ENCODE measurements at regions not wholly inside any gene's neighbourhood (a gene's known extent, or its start where the extent isn't known, plus 50 kb on each side); places are given as distances from the start of the nearest gene placed in this dataset.

DNA sequence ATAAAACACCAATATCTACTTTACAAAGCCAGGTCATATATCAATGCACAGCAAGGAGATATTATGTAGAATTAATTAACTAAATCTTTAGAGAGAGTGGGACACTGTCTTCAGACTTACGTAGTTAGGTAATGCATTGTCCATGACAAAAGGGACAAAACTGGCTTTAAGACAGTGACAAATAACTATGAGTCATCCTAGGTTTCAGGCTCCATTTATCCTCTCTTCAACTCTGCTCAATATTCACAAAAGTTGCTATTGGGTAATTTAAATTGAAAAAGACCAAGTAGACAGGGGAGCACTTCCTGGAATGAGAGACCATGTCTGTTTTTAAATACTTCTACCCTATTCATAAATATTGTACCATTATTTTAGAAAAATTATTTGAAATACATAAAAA lies 464.5 kb downstream of the ARL4A start:
- TF ChIP-seq, protein P1, sequence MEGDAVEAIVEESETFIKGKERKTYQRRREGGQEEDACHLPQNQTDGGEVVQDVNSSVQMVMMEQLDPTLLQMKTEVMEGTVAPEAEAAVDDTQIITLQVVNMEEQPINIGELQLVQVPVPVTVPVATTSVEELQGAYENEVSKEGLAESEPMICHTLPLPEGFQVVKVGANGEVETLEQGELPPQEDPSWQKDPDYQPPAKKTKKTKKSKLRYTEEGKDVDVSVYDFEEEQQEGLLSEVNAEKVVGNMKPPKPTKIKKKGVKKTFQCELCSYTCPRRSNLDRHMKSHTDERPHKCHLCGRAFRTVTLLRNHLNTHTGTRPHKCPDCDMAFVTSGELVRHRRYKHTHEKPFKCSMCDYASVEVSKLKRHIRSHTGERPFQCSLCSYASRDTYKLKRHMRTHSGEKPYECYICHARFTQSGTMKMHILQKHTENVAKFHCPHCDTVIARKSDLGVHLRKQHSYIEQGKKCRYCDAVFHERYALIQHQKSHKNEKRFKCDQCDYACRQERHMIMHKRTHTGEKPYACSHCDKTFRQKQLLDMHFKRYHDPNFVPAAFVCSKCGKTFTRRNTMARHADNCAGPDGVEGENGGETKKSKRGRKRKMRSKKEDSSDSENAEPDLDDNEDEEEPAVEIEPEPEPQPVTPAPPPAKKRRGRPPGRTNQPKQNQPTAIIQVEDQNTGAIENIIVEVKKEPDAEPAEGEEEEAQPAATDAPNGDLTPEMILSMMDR (IDR thresholded peaks at IDR 0.05): no peak
- intact Hi-C loops (cut with DNase I): no loop called here
- no peaks in the 10 kb centered on the region for H3K9me3 ChIP-seq
- H3K36me3 ChIP-seq (ENCODE audit: insufficient read depth in 1 of 2, low read depth in 1 of 2): no peaks in the 10 kb centered on the region
- WGBS, 3 donors: 77 to 89% (median 88%) methylated on average over 1 of the region's 1 CpG
- H3K27me3 ChIP-seq (ENCODE audit: insufficient read depth in 3 of 3, low read length in 2 of 3): no peaks in the 10 kb centered on the region
- H3K4me3 ChIP-seq: no peak overlapping the region
- ATAC-seq (no peak), DNase-seq (no peak)
- H3K4me1 ChIP-seq: no peaks in the 10 kb centered on the region
- H3K27ac ChIP-seq: no peak overlapping the region

DNA sequence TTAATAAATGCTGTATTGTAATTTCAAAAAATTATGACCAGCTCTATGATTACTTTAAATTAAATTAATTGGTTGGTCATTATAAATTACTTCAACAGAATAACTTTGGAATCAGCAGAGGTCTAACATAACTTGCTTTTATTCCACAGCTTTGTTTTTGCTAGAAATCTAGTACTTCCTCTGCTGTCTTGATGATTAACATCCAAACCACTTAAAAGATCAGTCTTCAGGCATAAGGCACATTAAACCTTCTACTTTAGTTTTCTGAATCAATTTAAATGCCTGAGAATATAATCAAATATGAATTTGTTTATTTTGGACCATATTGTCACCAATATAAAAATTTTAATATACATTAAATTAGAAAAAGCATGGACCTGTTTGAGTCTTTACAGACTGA lies 465.3 kb downstream of the ARL4A start:
- intact Hi-C loops (cut with DNase I): no loop called here
- H3K27ac ChIP-seq: no peak overlapping the region
- no peaks in the 10 kb centered on the region for H3K4me1 ChIP-seq
- no peak overlapping the region for H3K4me3 ChIP-seq
- TF ChIP-seq, protein P1 (IDR thresholded peaks at IDR 0.05): no peak
- DNase-seq (no peak), ATAC-seq (no peak)
- no peaks in the 10 kb centered on the region for H3K36me3 ChIP-seq (ENCODE audit: insufficient read depth in 1 of 2, low read depth in 1 of 2)
- no peaks in the 10 kb centered on the region for H3K9me3 ChIP-seq
- no peaks in the 10 kb centered on the region for H3K27me3 ChIP-seq (ENCODE audit: insufficient read depth in 3 of 3, low read length in 2 of 3)

DNA sequence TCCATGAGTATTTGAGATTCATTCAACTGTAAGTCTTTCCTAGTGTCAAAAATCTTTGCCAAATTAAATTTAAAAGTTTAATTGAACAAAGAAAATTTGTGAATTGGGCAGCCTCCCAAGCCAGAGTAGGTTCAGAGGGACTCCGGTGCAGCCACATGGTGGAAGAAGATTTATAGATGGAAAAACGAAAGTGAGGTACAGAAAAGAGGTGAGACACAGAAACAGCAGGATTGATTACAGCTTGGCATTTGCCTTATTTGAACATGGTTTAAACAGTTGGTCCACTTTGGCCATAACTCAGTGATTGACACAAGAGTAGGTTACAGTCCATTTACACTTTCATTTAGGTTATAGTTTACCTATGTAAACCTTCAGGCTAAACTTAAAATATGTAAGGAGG lies 465.8 kb downstream of the ARL4A start:
- ATAC-seq (no peak), DNase-seq (no peak)
- no peaks in the 10 kb centered on the region for H3K36me3 ChIP-seq (ENCODE audit: insufficient read depth in 1 of 2, low read depth in 1 of 2)
- no peak overlapping the region for H3K27ac ChIP-seq
- H3K27me3 ChIP-seq (ENCODE audit: insufficient read depth in 3 of 3, low read length in 2 of 3): no peaks in the 10 kb centered on the region
- TF ChIP-seq, protein P1 (IDR thresholded peaks at IDR 0.05): no peak
- H3K9me3 ChIP-seq: no peaks in the 10 kb centered on the region
- intact Hi-C loops (cut with DNase I): no loop called here
- no peak overlapping the region for H3K4me3 ChIP-seq
- no peaks in the 10 kb centered on the region for H3K4me1 ChIP-seq
- 61 to 76% (median 71%) methylated on average over 2 of the region's 2 CpGs for WGBS, 3 donors

DNA sequence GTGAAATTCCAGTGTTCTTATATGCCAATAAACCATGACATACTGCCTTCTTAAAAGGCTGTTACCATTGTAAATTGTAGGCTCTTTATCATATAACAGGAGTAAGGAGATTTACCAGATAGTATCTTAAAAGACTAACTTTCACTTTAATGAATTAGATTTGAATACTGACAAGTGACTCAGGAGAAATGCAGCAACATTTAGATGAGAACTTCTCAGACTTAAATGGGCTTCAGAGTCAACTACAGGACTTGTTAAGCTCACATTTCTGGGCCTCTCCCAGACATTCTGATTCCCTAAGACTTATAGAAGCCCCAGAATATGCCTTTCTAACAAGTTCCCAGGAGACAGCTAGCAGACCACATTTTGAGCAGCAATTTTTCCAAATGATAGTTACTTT lies 466.3 kb downstream of the ARL4A start:
- intact Hi-C loops (cut with DNase I): no loop called here
- TF ChIP-seq, protein P1 (IDR thresholded peaks at IDR 0.05): no peak
- Histone ChIP-seq H3K27ac (no peak overlapping the region), H3K27me3 (ENCODE audit: insufficient read depth in 3 of 3, low read length in 2 of 3) (no peaks in the 10 kb centered on the region), H3K4me3 (no peak overlapping the region), H3K4me1 (no peaks in the 10 kb centered on the region), H3K36me3 (ENCODE audit: insufficient read depth in 1 of 2, low read depth in 1 of 2) (no peaks in the 10 kb centered on the region), H3K9me3 (no peaks in the 10 kb centered on the region)
- no peak for DNase-seq
- no peak for ATAC-seq

- no peak overlapping the region for H3K27ac ChIP-seq
- no peaks in the 10 kb centered on the region for H3K4me1 ChIP-seq
- DNase-seq (no peak), ATAC-seq (no peak)
- intact Hi-C loops (cut with DNase I): no loop called here
- TF ChIP-seq, protein P1 (IDR thresholded peaks at IDR 0.05): no peak
- H3K27me3 ChIP-seq (ENCODE audit: insufficient read depth in 3 of 3, low read length in 2 of 3): no peaks in the 10 kb centered on the region
- H3K9me3 ChIP-seq: no peaks in the 10 kb centered on the region
- no peak overlapping the region for H3K4me3 ChIP-seq
- no peaks in the 10 kb centered on the region for H3K36me3 ChIP-seq (ENCODE audit: insufficient read depth in 1 of 2, low read depth in 1 of 2)
- 63 to 74% (median 66%) methylated on average over 1 of the region's 1 CpG for WGBS, 3 donors
These were observed 467.8 kb downstream of the ARL4A start for GRCh38 chr7:13155188-13155587.

Data from psoas muscle (tissue), 7 donors.